C1 segment of cervical spinal cord (tissue), 14 donors: ENCODE measurements at regions not wholly inside any gene's neighbourhood (a gene's known extent, or its start where the extent isn't known, plus 50 kb on each side); places are given as distances from the start of the nearest gene placed in this dataset.
"Not testable (repeated sequence)": the region's sequence is repeated elsewhere in the genome, so short reads cannot be mapped to it uniquely, and the experiment has no call there.

Experiments
- DNase-seq, 14 donors: peaks; one replicate each; lab custom pipeline; 2025; lab: John Stamatoyannopoulos, UW

DNA sequence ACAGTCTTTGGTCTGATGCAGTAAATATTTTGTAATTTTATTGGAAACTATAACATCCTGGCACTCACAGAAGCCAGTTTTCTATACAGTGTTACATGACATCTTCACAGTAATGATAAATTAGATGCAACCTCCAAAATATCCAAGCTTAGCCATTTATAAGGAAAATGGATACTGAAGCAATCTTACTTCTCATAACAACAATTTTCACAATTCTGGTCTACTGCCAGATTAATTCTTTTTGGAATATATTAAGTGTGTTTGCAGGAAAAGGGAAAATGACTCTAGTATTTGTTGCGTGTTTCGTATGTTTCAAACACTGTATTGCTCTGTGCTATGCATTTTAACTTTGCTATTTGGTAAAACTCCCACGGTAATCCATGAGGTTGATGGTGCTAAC, 1870.9 kb downstream of the ARAP2 start:
- no peak for DNase-seq

GRCh38 chr4:34412233-34412632, 1832.1 kb downstream of the ARAP2 start:
- DNase-seq: no peak

- no peak for DNase-seq
These were observed 1831.4 kb downstream of the ARAP2 start for GRCh38 chr4:34412911-34413310.

DNA sequence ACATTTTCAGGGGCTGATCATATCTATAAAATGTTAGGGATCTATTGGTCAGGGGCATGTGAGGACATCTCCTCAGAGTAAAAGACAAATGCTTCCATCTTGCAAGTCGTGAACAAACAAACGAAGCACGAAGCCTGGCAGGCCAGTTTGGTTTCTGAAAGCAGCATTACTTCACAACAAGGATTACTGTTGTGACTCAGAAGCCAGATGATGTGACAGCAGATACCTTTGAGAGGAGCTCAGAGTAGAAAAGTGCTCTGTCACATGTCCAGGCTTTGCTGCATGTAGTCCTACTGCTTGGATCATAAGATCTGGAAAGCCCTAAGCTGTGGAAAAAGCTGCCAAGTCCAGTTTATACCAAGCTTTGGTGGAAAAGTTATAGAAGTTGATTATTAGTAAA, 1827.2 kb downstream of the ARAP2 start:
- DNase-seq: no peak

- no peak for DNase-seq
These were observed 1824.4 kb downstream of the ARAP2 start for GRCh38 chr4:34419871-34420270.

- DNase-seq: no peak
These were observed 1821.7 kb downstream of the ARAP2 start for GRCh38 chr4:34422472-34423175.

GRCh38 chr4:34432706-34433105, 1811.6 kb downstream of the ARAP2 start:
- DNase-seq: no peak

DNA sequence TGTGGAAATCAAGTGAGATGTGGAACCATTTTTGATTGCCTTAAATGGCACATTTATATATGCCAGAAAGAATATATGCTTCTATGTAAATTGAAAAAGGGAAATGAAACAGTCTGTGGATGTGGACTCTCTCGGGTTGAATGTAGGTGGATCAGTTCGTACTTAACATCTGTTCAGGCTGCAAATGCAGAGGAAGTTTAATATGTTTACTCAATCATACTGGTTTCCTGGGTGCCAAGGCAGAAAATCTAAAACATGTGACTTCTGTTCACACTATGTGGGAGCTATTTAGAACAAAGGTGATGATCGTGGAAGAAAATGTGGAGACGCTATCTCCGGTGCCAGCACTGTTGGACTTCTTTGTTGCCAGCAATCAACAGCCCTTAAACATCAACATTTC, 1809.9 kb downstream of the ARAP2 start:
- DNase-seq: not testable (repeated sequence)

- no peak for DNase-seq
These were observed 1780.1 kb downstream of the ARAP2 start for GRCh38 chr4:34464196-34464595.

GRCh38 chr4:34466411-34466810, 1777.9 kb downstream of the ARAP2 start:
- DNase-seq: no peak

DNA sequence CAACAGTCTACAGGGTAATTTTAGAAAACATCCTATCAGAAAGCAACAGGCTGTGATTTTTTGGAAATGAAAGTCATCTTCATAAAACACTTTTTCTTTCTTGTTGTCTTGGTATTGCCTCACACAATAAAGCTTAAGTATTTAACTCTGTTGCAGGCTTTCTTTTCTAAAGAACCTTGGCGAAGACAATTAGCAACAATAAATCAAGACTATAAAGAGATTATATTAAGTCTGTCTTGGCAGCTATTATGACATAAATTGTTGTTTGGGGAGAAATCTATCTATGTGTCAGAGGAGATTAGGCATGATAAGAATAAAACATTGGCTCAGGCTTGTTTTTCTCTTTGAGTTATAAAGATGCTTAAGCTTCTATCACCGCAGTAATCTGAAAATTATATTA, 1774.8 kb downstream of the ARAP2 start:
- DNase-seq: no peak

DNA sequence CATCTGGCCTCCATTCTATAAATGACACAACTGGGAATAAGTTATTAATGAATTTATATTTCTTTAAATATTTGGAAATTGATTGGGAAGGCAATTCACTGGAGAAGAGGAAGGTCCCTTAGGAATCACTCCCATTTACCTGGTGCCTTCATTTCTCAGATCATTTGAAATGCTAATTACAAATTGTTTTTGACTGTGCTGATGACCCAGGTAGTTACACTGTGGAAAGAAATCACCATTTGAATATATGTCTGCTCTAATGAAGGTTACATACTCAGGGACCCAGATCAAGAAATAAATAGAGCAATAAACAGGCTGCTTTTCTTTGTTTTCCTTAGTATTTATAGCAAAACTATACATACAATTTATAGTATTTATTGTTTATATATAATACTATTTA, 1759.1 kb downstream of the ARAP2 start:
- DNase-seq: no peak

- no peak for DNase-seq
These were observed 1757.6 kb downstream of the ARAP2 start for GRCh38 chr4:34486461-34487363.

DNA sequence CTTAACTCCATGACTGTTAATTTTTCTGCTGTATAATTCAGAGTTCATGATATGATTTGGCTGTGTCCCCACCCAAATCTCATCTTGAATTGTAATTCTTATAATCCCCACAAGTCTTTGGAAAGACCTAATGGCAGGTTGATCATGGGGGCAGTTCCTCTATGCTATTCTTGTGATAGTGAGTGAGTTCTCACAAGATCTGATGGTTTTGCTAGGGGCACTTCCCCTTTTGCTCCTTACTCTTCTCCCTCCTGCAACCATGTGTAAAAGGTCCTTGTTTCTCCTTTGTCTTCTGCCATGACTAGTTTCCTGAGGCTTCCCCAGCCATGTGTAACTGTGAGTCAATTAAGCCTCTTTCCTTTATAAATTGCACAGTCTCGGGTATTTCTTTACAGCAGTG, 1751.9 kb downstream of the ARAP2 start:
- DNase-seq: no peak

DNA sequence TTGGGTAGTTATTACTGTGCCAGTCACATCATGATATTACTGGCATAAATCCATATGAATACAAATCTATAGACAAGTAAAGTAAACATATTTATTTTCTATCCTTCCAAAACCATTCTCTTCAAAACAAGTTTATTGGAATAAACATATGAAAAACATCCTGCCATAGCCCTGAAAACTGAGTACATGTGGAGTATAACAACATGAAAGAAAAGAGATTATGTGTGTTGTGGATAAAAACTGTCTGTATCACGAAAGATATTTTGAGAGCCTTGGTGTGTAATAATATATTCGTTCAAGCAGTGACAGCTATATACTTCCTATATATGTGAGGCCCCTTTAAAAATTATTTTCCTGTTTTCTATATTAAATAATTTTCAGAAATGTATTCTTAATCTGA, 1742.2 kb downstream of the ARAP2 start:
- DNase-seq: no peak

DNA sequence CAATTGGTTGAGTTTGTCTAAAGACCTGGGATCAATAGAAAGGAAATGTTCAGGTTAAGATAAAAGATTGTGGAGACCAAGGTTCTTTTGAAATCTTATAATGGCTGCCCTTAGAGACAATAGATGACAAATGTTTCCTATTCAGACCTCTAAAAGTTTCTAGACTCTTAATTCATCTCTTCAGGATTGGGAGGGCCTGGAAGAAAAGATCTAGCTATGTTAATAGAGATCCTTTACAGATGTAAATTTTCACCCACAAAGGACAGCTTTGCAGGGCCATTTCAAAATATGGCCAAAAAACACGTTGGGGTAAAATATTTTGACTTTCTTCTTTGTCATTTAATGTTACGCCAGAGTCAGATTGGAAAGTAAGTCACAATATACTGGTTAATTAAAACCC, 1739.6 kb downstream of the ARAP2 start:
- DNase-seq: not testable (repeated sequence)

GRCh38 chr4:34506511-34507092, 1737.7 kb downstream of the ARAP2 start:
- not testable (repeated sequence) for DNase-seq

DNA sequence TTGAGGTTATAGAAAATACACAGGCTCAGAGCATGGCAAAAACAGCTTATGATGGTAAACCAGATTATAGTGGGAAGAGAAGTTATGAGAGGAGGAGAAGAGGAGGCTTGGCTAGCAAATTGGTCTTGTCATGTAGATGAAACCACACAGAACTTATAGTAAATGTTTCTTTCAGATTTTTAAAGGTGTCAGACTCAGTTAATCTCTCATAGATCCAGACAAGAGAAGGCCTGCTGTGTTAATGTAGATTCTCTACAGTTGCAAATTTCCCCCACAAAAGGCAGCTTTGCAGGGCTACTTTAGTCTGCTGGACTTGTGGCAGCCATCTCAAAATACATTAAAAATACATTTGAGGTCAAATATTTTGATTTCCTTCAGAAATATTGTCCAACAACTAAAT, 1731.7 kb downstream of the ARAP2 start:
- no peak for DNase-seq

GRCh38 chr4:34516524-34516923, 1727.8 kb downstream of the ARAP2 start:
- DNase-seq: no peak

DNA sequence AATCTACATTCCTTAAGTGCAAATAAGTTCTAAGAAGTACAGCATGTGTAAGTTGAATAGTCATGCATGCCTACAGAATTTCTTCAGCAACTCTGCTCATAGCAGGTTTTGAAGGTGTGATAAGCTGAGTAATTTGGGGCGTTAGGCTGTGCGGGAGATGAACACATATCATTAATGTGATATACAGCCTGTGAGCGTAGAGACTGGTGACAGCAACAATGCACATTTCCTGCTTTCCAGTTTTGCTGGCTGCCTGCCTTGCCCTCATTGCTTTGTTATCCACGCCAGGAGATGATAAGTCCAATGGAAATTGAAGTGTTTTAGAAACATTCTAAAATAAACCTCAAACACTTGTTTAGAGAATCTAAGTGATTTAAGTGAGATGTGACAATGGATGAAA, 1709.4 kb downstream of the ARAP2 start:
- DNase-seq: no peak

DNA sequence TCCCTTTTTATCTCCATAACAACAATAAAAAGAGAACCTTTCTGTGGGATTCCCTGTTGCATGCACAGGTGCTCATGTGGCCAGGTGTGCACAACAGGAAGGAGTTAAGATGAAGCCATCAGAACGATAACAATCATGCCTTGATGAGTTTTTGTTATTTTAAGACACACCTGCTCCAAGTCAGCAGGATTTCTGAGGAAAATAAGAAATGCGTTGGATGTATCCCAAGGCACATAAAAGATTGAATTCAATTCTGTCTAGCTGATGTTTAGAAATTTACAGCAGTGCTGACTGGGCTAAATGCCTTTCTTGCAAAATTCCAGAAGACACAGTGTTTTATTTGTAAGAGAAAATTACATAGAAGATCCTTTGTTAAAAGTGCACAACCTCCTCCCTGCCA, 1678.2 kb downstream of the ARAP2 start:
- DNase-seq: no peak

GRCh38 chr4:34572026-34572425, 1672.3 kb downstream of the ARAP2 start:
- DNase-seq: no peak

- no peak for DNase-seq
These were observed 1629.0 kb downstream of the ARAP2 start for GRCh38 chr4:34615315-34615714.
